Chondrocyte (in vitro differentiated cells): ENCODE measurements at regions not wholly inside any gene's neighbourhood (a gene's known extent, or its start where the extent isn't known, plus 50 kb on each side); places are given as distances from the start of the nearest gene placed in this dataset.

Source experiments
- DNase-seq: peaks from one replicate; pipeline ENCODE4 v3.0.0; 2021; ENCODE audit warnings: mixed read lengths, low spot score
- H3K27ac Mint-ChIP-seq: one replicate; pipeline ENCODE4 v1.8.0; 2021; ENCODE audit warnings: mild to moderate bottlenecking, moderate library complexity, mixed read lengths; ENCODE audit not compliant: unreplicated experiment
- H3K27me3 Mint-ChIP-seq: 2 replicates; pipeline ENCODE4 v1.8.0; 2021; ENCODE audit warnings: low read depth, mixed read lengths
- H3K36me3 Mint-ChIP-seq: 2 replicates; pipeline ENCODE4 v1.8.0; 2021; ENCODE audit warnings: low read depth, mixed read lengths
- H3K4me1 Mint-ChIP-seq: 2 replicates; pipeline ENCODE4 v1.8.0; 2021; ENCODE audit warnings: low read depth, mild to moderate bottlenecking, mixed read lengths
- H3K4me3 Mint-ChIP-seq: one replicate; pipeline ENCODE4 v1.8.0; 2021; ENCODE audit warnings: mild to moderate bottlenecking, moderate library complexity, mixed read lengths; ENCODE audit not compliant: unreplicated experiment
- H3K9me3 Mint-ChIP-seq: 2 replicates; pipeline ENCODE4 v1.8.0; 2021; ENCODE audit warnings: low read depth, mixed read lengths
- CTCF ChIP-seq: fragments of 200-600 bp; sonication (generic); IDR thresholded peaks from 2 replicates; pipeline ENCODE4 v1.5.0; 2021; ENCODE audit warnings: antibody characterized with exemption, mild to moderate bottlenecking, moderate library complexity

GRCh38 chr10:8726779-8727084, 672.2 kb downstream of the GATA3 start:
- no peak overlapping the region for H3K4me3 Mint-ChIP-seq

DNA sequence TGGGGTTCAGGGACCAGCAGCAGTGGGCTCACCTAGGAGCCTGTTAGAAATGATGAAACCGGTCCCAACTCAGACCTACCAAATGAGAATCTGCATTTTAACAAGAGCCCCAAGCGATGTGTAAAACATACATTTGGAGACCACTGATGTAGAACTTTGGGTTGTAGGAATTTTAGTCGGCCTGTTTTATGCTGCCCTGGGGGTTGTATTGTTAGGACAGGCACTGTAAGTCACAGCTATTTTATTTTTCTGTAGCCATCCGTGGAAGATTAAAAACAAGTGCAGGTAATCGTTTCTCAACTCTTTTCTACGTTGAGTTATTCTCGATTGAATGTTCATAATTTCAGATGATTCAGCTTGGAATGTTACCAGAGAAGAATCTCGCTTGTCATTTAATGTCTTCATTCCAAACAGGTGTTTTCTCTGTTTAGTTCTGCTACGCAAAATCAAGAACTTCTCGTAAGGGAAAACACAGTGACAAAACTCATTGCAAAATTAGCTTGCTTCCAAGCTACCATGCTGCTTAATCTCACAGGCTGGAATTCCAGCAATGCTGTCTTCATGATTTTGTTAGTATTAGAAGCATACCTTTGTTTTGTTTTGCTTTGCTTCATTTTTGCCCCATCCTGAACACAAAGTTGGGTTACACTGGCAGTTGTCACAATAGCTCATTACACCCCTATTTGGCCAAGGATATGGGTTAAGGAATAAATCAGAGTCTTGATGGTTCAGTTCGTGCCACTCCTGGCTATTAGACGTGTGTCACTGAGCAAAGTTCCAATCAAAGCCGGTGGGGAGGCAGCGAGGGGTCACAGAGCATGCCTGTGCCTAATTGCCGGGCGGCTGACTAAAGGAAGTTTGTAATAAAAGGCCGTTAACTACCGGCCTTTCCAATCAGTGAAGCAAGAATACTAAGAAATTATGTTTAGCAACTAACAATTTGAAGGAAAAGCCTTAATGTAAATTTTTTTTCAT, 676.9 kb downstream of the GATA3 start:
- TF ChIP-seq CTCF = no peak
- Mint-ChIP-seq H3K4me3 (no peak overlapping the region), H3K27ac (no peak overlapping the region), H3K27me3 (peaks cover 3% of the 10 kb centered on the region), H3K9me3 (peaks cover 2% of the 10 kb centered on the region), H3K36me3 (no peaks in the 10 kb centered on the region), H3K4me1 (no peaks in the 10 kb centered on the region)
- DNase-seq = no peak

More at GRCh38 chr10:8726779-8727084, 672.2 kb downstream of the GATA3 start:
- H3K4me1 Mint-ChIP-seq = no peaks in the 10 kb centered on the region
- DNase-seq = no peak
- peaks cover 12% of the 10 kb centered on the region for H3K9me3 Mint-ChIP-seq
- H3K27me3 Mint-ChIP-seq = peaks cover 1% of the 10 kb centered on the region
- no peaks in the 10 kb centered on the region for H3K36me3 Mint-ChIP-seq
- H3K27ac Mint-ChIP-seq = no peak overlapping the region
- no peak for TF ChIP-seq CTCF

- Mint-ChIP-seq H3K27me3 (no peaks in the 10 kb centered on the region), H3K9me3 (peaks cover 13% of the 10 kb centered on the region), H3K36me3 (no peaks in the 10 kb centered on the region), H3K27ac (no peak overlapping the region), H3K4me1 (no peaks in the 10 kb centered on the region), H3K4me3 (no peak overlapping the region)
- no peak for DNase-seq
- TF ChIP-seq CTCF = no peak
Observed at GRCh38 chr10:8738987-8739386, 684.5 kb downstream of the GATA3 start.

GRCh38 chr10:8752146-8752843, 697.8 kb downstream of the GATA3 start:
- H3K36me3 Mint-ChIP-seq = no peaks in the 10 kb centered on the region

More at GRCh38 chr10:8752146-8752843, 697.8 kb downstream of the GATA3 start:
- no peaks in the 10 kb centered on the region for H3K4me1 Mint-ChIP-seq
- no peaks in the 10 kb centered on the region for H3K27me3 Mint-ChIP-seq
- H3K9me3 Mint-ChIP-seq = peaks cover 10% of the 10 kb centered on the region
- H3K4me3 Mint-ChIP-seq = no peak overlapping the region
- H3K27ac Mint-ChIP-seq = no peak overlapping the region
- no peak for DNase-seq
- no peak for TF ChIP-seq CTCF
